GM21381 (cell line): ENCODE measurements at regions not wholly inside any gene's neighbourhood (a gene's known extent, or its start where the extent isn't known, plus 50 kb on each side); places are given as distances from the start of the nearest gene placed in this dataset.

Experiments used
- ATAC-seq: cut with Tn5 transposase; IDR thresholded peaks from one replicate; pipeline ENCODE4 v1.9.1; 2021; ENCODE audit warnings: mild to moderate bottlenecking, moderate library complexity; ENCODE audit not compliant: unreplicated experiment

GRCh38 chr5:18095061-18095460 is 460.8 kb downstream of the TAF11L14 start:
- no peak for ATAC-seq

- no peak for ATAC-seq
These were observed 463.6 kb downstream of the TAF11L14 start for GRCh38 chr5:18097817-18098216.

GRCh38 chr5:18098691-18099090 is 464.4 kb downstream of the TAF11L14 start:
- no peak for ATAC-seq

- no peak for ATAC-seq
These were observed 465.0 kb downstream of the TAF11L14 start for GRCh38 chr5:18099261-18099660.

- no peak for ATAC-seq
These were observed 467.3 kb downstream of the TAF11L14 start for GRCh38 chr5:18101532-18101931.

GRCh38 chr5:18102733-18103132 is 468.5 kb downstream of the TAF11L14 start:
- ATAC-seq: no peak

- ATAC-seq: no peak
These were observed 471.2 kb downstream of the TAF11L14 start for GRCh38 chr5:18105449-18105848.

- ATAC-seq: no peak
These were observed 477.7 kb downstream of the TAF11L14 start for GRCh38 chr5:18111906-18112465.

GRCh38 chr5:18113721-18114120 is 479.5 kb downstream of the TAF11L14 start:
- ATAC-seq: no peak

- no peak for ATAC-seq
These were observed 480.0 kb downstream of the TAF11L14 start for GRCh38 chr5:18114151-18114757.

GRCh38 chr5:18117968-18118367 is 483.7 kb downstream of the TAF11L14 start:
- ATAC-seq: no peak

- ATAC-seq: no peak
These were observed 485.0 kb downstream of the TAF11L14 start for GRCh38 chr5:18119156-18119785.

- no peak for ATAC-seq
These were observed 507.0 kb downstream of the TAF11L14 start for GRCh38 chr5:18141222-18141621.

GRCh38 chr5:18142831-18143230 is 508.6 kb downstream of the TAF11L14 start:
- ATAC-seq: no peak

- no peak for ATAC-seq
These were observed 518.4 kb downstream of the TAF11L14 start for GRCh38 chr5:18152671-18153070.

- no peak for ATAC-seq
These were observed 523.9 kb downstream of the TAF11L14 start for GRCh38 chr5:18158166-18158565.

- ATAC-seq: no peak
These were observed 525.1 kb downstream of the TAF11L14 start for GRCh38 chr5:18159331-18159730.

GRCh38 chr5:18171684-18172083 is 537.4 kb downstream of the TAF11L14 start:
- ATAC-seq: no peak

GRCh38 chr5:18179579-18179978 is 545.3 kb downstream of the TAF11L14 start:
- ATAC-seq: no peak

- no peak for ATAC-seq
These were observed 547.3 kb downstream of the TAF11L14 start for GRCh38 chr5:18181575-18181974.

- ATAC-seq: no peak
These were observed 561.6 kb downstream of the TAF11L14 start for GRCh38 chr5:18195910-18196309.

GRCh38 chr5:18197734-18198133 is 563.5 kb downstream of the TAF11L14 start:
- ATAC-seq: no peak

- no peak for ATAC-seq
These were observed 567.9 kb downstream of the TAF11L14 start for GRCh38 chr5:18202164-18202563.
